ENCODE measurements at regions not wholly inside any gene's neighbourhood (a gene's known extent, or its start where the extent isn't known, plus 50 kb on each side); places are given as distances from the start of the nearest gene placed in this dataset.
"Not testable (repeated sequence)": the region's sequence is repeated elsewhere in the genome, so short reads cannot be mapped to it uniquely, and the experiment has no call there.

GRCh38 chrX:43238461-43238945 is 417.6 kb upstream of the MAOA start:
- FAIRE-seq (no peak), DNase-seq (ENCODE audit: insufficient read length, low spot score) (no peak)
- TF ChIP-seq POU2F2 (IDR thresholded peaks at IDR 0.05; ENCODE audit: low read depth, low read length), result no peak
- TF ChIP-seq PAX5 (IDR thresholded peaks at IDR 0.05; ENCODE audit: insufficient read depth, low read length, severe bottlenecking), result no peak
- TF ChIP-seq SPI1 (IDR thresholded peaks at IDR 0.05; ENCODE audit: low read depth, low read length), result no peak
- no peak for TF ChIP-seq POLR2AphosphoS5 (IDR thresholded peaks at IDR 0.05; ENCODE audit: low read depth, low read length)
- TF ChIP-seq POLR2A (IDR thresholded peaks at IDR 0.05; ENCODE audit: low read depth, low read length), result no peak
- TF ChIP-seq TAF1 (IDR thresholded peaks at IDR 0.05; ENCODE audit: low read depth, low read length), result no peak

- DNase-seq (ENCODE audit: insufficient read length, low spot score) (no peak), FAIRE-seq (no peak)
- TF ChIP-seq PAX5 (IDR thresholded peaks at IDR 0.05; ENCODE audit: insufficient read depth, low read length, severe bottlenecking) (no peak), POU2F2 (IDR thresholded peaks at IDR 0.05; ENCODE audit: low read depth, low read length) (no peak), TAF1 (IDR thresholded peaks at IDR 0.05; ENCODE audit: low read depth, low read length) (no peak), SPI1 (IDR thresholded peaks at IDR 0.05; ENCODE audit: low read depth, low read length) (no peak), POLR2AphosphoS5 (IDR thresholded peaks at IDR 0.05; ENCODE audit: low read depth, low read length) (no peak)
Observed at GRCh38 chrX:43239356-43239755, 416.7 kb upstream of the MAOA start.

GRCh38 chrX:43255596-43255995 is 400.5 kb upstream of the MAOA start:
- DNase-seq (ENCODE audit: insufficient read length, low spot score), result no peak
- no peak for FAIRE-seq
- TF ChIP-seq POU2F2 (IDR thresholded peaks at IDR 0.05; ENCODE audit: low read depth, low read length) (no peak), SPI1 (IDR thresholded peaks at IDR 0.05; ENCODE audit: low read depth, low read length) (no peak)

GRCh38 chrX:43266487-43266886 is 389.6 kb upstream of the MAOA start:
- FAIRE-seq, result no peak
- TF ChIP-seq POU2F2 (IDR thresholded peaks at IDR 0.05; ENCODE audit: low read depth, low read length) (no peak), PAX5 (IDR thresholded peaks at IDR 0.05; ENCODE audit: insufficient read depth, low read length, severe bottlenecking) (no peak), POLR2A (IDR thresholded peaks at IDR 0.05; ENCODE audit: low read depth, low read length) (no peak), SPI1 (IDR thresholded peaks at IDR 0.05; ENCODE audit: low read depth, low read length) (no peak), POLR2AphosphoS5 (IDR thresholded peaks at IDR 0.05; ENCODE audit: low read depth, low read length) (no peak), TAF1 (IDR thresholded peaks at IDR 0.05; ENCODE audit: low read depth, low read length) (no peak)
- no peak for DNase-seq (ENCODE audit: insufficient read length, low spot score)

GRCh38 chrX:43267652-43268051 is 388.4 kb upstream of the MAOA start:
- no peak for FAIRE-seq
- TF ChIP-seq POLR2A (IDR thresholded peaks at IDR 0.05; ENCODE audit: low read depth, low read length) (no peak), PAX5 (IDR thresholded peaks at IDR 0.05; ENCODE audit: insufficient read depth, low read length, severe bottlenecking) (no peak), TAF1 (IDR thresholded peaks at IDR 0.05; ENCODE audit: low read depth, low read length) (no peak), POLR2AphosphoS5 (IDR thresholded peaks at IDR 0.05; ENCODE audit: low read depth, low read length) (no peak), SPI1 (IDR thresholded peaks at IDR 0.05; ENCODE audit: low read depth, low read length) (no peak), POU2F2 (IDR thresholded peaks at IDR 0.05; ENCODE audit: low read depth, low read length) (no peak)
- no peak for DNase-seq (ENCODE audit: insufficient read length, low spot score)

GRCh38 chrX:43269201-43269600 is 386.9 kb upstream of the MAOA start:
- TF ChIP-seq TAF1 (IDR thresholded peaks at IDR 0.05; ENCODE audit: low read depth, low read length) (no peak), POLR2AphosphoS5 (IDR thresholded peaks at IDR 0.05; ENCODE audit: low read depth, low read length) (no peak), PAX5 (IDR thresholded peaks at IDR 0.05; ENCODE audit: insufficient read depth, low read length, severe bottlenecking) (no peak), POLR2A (IDR thresholded peaks at IDR 0.05; ENCODE audit: low read depth, low read length) (no peak)
- DNase-seq (ENCODE audit: insufficient read length, low spot score) (no peak), FAIRE-seq (no peak)

GRCh38 chrX:43277879-43278278 is 378.2 kb upstream of the MAOA start:
- TF ChIP-seq PAX5 (IDR thresholded peaks at IDR 0.05; ENCODE audit: insufficient read depth, low read length, severe bottlenecking), result no peak
- no peak for TF ChIP-seq TAF1 (IDR thresholded peaks at IDR 0.05; ENCODE audit: low read depth, low read length)
- TF ChIP-seq POU2F2 (IDR thresholded peaks at IDR 0.05; ENCODE audit: low read depth, low read length), result no peak
- no peak for TF ChIP-seq POLR2AphosphoS5 (IDR thresholded peaks at IDR 0.05; ENCODE audit: low read depth, low read length)
- no peak for TF ChIP-seq SPI1 (IDR thresholded peaks at IDR 0.05; ENCODE audit: low read depth, low read length)
- no peak for TF ChIP-seq POLR2A (IDR thresholded peaks at IDR 0.05; ENCODE audit: low read depth, low read length)
- no peak for DNase-seq (ENCODE audit: insufficient read length, low spot score)
- no peak for FAIRE-seq

GRCh38 chrX:43278440-43278839 is 377.7 kb upstream of the MAOA start:
- DNase-seq (ENCODE audit: insufficient read length, low spot score), result no peak
- no peak for TF ChIP-seq TAF1 (IDR thresholded peaks at IDR 0.05; ENCODE audit: low read depth, low read length)
- TF ChIP-seq POLR2AphosphoS5 (IDR thresholded peaks at IDR 0.05; ENCODE audit: low read depth, low read length), result no peak
- no peak for TF ChIP-seq SPI1 (IDR thresholded peaks at IDR 0.05; ENCODE audit: low read depth, low read length)
- TF ChIP-seq POLR2A (IDR thresholded peaks at IDR 0.05; ENCODE audit: low read depth, low read length), result no peak
- TF ChIP-seq PAX5 (IDR thresholded peaks at IDR 0.05; ENCODE audit: insufficient read depth, low read length, severe bottlenecking), result no peak
- no peak for TF ChIP-seq POU2F2 (IDR thresholded peaks at IDR 0.05; ENCODE audit: low read depth, low read length)
- FAIRE-seq, result no peak

GRCh38 chrX:43279341-43279808 is 376.7 kb upstream of the MAOA start:
- no peak for FAIRE-seq
- no peak for DNase-seq (ENCODE audit: insufficient read length, low spot score)
- TF ChIP-seq PAX5 (IDR thresholded peaks at IDR 0.05; ENCODE audit: insufficient read depth, low read length, severe bottlenecking) (no peak), SPI1 (IDR thresholded peaks at IDR 0.05; ENCODE audit: low read depth, low read length) (no peak), POU2F2 (IDR thresholded peaks at IDR 0.05; ENCODE audit: low read depth, low read length) (no peak)

GRCh38 chrX:43283187-43283586 is 372.9 kb upstream of the MAOA start:
- DNase-seq (ENCODE audit: insufficient read length, low spot score) (no peak), FAIRE-seq (no peak)
- TF ChIP-seq PAX5 (IDR thresholded peaks at IDR 0.05; ENCODE audit: insufficient read depth, low read length, severe bottlenecking) (no peak), SPI1 (IDR thresholded peaks at IDR 0.05; ENCODE audit: low read depth, low read length) (no peak), TAF1 (IDR thresholded peaks at IDR 0.05; ENCODE audit: low read depth, low read length) (no peak), POU2F2 (IDR thresholded peaks at IDR 0.05; ENCODE audit: low read depth, low read length) (no peak), POLR2AphosphoS5 (IDR thresholded peaks at IDR 0.05; ENCODE audit: low read depth, low read length) (no peak), POLR2A (IDR thresholded peaks at IDR 0.05; ENCODE audit: low read depth, low read length) (no peak)

GRCh38 chrX:43311625-43312024 is 344.5 kb upstream of the MAOA start:
- not testable (repeated sequence) for DNase-seq (ENCODE audit: insufficient read length, low spot score)

More at GRCh38 chrX:43311625-43312024, 344.5 kb upstream of the MAOA start:
- FAIRE-seq, result not testable (repeated sequence)
